ENCODE measurements at regions not wholly inside any gene's neighbourhood (a gene's known extent, or its start where the extent isn't known, plus 50 kb on each side); places are given as distances from the start of the nearest gene placed in this dataset.

DNA sequence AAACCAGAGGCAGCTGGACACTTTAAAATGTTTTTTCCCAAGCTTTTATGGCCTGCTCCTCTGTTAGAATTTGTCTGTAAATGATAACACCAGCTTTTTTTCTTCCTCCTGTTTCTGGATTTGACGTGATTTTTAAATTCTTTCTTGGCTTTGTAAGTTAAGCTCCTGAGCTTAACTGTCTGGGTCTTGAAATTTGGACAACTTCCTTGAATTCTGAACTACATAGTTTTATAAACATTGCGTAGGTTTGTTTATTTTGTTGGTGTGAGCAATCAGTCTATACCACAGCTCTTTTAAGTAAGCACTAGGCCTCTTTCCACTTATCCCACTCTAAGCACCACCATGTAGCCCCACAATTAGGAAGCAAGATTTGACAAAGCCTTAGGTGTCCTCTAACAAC, 144.4 kb upstream of the GUCY1A1 start:
- Mint-ChIP-seq H3K36me3 (no peaks in the 10 kb centered on the region), H3K9me3 (no peaks in the 10 kb centered on the region)

DNA sequence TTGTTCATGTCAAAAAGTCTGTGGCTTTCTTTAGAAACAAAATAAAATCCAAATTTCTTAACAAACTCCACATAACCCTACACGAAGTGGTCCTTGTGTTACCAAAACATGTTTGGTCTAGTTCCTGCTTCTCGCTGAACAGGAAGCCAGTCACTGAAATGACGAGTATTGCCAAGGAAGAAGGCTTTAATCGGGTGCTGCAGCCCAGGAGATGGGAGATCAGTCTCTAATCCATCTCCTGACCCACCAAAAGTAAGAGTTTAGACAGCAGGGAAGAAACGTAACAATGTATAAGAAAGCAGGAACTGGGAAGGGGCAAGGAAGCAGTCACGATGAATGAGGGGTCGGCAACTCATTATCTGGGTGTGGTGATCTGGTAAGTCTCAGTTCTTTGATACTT, 144.6 kb upstream of the MAP9 start:
- Mint-ChIP-seq H3K4me1 (no peaks in the 10 kb centered on the region), H3K36me3 (no peaks in the 10 kb centered on the region), H3K27me3 (peaks cover 2% of the 10 kb centered on the region), H3K27ac (no peak overlapping the region), H3K4me3 (no peak overlapping the region), H3K9me3 (no peaks in the 10 kb centered on the region)

More for the DNA sequence above, 144.4 kb upstream of the GUCY1A1 start:
- Mint-ChIP-seq H3K27ac (no peak overlapping the region), H3K27me3 (peaks cover 2% of the 10 kb centered on the region), H3K4me1 (no peaks in the 10 kb centered on the region), H3K4me3 (no peak overlapping the region)

DNA sequence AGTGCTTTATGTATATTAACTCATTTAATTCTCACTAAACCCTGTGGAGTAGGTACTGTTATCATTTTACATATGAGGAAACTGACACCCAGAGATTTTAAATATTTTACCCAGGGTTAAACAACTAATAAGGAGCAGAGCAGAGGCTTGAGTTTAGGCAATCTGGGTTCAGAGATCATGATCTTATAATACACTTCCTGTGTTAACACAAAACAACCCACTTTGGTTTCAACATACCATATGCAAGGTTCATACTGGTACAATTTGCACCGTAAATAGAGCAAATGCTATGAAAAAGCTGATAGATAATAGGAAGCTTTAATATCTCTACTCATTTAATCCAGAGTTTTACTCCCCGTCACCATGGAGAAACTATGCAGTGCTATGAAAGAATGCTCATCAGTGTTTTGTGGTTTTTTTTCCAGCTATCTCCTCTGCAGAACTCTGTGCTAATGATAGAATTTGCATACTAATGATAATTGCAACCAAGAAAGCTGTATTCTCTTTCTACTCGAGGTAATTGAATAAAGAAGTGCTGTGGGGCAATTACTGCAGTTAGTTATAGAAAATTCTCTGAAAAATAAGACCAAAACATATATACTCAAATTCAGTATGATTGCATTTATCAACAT, 138.8 kb upstream of the MAP9 start:
- Mint-ChIP-seq H3K27ac (no peak overlapping the region), H3K27me3 (peaks cover 4% of the 10 kb centered on the region), H3K4me3 (no peak overlapping the region), H3K36me3 (no peaks in the 10 kb centered on the region), H3K9me3 (no peaks in the 10 kb centered on the region), H3K4me1 (no peaks in the 10 kb centered on the region)

DNA sequence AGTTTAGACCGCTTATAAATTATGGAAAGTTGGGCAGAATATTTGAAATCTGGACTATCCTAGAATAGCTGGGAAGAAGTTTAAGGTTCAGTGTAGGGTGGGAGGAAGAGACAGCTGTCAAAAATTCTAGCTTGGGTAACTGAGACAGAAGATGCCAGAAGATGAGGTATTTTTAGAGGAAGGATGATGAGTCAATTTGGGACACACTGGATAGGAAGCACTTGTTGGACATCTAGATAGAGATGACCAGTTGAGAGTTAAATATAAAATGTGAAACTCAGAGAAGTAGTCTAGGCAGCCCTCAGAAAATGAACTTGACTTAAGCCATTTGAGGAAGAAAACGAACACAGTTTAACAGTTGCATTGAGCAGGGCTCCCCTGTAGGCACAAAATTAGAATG, 137.9 kb upstream of the MAP9 start:
- Mint-ChIP-seq H3K4me1 (no peaks in the 10 kb centered on the region), H3K36me3 (no peaks in the 10 kb centered on the region), H3K9me3 (no peaks in the 10 kb centered on the region), H3K27ac (no peak overlapping the region), H3K27me3 (peaks cover 4% of the 10 kb centered on the region), H3K4me3 (no peak overlapping the region)

DNA sequence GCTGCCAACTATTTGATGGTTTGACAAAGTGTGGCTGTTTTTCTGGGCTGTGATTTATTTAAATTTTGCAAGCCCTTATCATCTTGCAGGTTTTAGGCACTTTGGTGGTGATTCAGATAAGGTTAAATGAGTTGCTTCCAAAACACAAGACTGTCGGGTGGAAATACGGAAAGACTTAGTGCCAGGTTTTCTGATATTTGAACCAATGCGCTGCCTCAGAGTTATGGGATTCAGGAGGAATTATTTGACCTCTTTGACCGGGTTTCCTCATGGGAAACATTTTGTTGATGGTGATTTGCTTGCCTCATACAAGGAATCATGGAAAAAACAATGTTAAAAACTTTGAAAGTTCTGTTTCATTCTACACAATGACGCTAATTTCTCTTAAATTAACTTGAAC, 136.1 kb upstream of the MAP9 start:
- H3K4me3 Mint-ChIP-seq, result no peak overlapping the region
- H3K27ac Mint-ChIP-seq, result no peak overlapping the region
- no peaks in the 10 kb centered on the region for H3K4me1 Mint-ChIP-seq
- peaks cover 4% of the 10 kb centered on the region for H3K27me3 Mint-ChIP-seq
- no peaks in the 10 kb centered on the region for H3K9me3 Mint-ChIP-seq
- H3K36me3 Mint-ChIP-seq, result no peaks in the 10 kb centered on the region

DNA sequence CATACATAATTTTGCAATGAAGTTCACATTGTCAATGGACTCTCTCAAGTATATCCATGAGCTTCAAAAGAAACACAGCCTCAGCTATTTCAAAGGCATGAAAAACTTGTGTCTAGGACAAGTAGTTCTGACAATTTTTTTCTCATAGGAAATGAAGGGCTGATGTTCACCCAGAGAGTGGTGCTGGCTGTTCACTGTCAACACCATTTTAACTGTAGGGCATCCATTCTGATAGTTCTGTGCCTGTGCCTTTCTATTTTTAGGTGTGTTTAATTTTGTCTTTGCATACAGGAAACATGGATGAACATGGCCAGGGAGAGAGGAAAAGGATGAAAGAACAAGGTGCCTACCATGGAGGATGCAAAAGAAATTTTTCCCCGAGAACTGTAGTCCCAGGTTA, 135.3 kb upstream of the MAP9 start:
- Mint-ChIP-seq H3K27ac (no peak overlapping the region), H3K9me3 (no peaks in the 10 kb centered on the region), H3K27me3 (peaks cover 3% of the 10 kb centered on the region), H3K36me3 (no peaks in the 10 kb centered on the region), H3K4me1 (no peaks in the 10 kb centered on the region), H3K4me3 (no peak overlapping the region)

DNA sequence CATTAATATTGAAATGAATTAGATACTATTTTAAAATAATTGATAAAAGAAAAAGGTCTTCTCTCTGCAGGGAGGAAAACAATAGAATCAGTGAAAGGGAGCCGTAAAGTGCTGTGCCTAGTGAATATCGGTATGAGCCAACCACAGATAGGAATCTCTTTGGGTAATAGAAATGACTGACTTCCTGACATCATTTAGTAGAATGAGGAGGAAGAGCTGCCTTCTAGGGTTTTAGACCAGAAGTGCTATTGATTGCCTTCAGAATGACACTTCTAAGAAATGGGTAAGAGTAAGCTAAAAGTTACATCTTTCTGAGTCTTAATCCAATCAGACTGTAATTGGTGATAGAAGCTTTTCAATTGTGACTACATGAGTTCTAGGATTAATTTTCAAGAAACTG, 134.0 kb upstream of the MAP9 start:
- Mint-ChIP-seq H3K4me3 (no peak overlapping the region), H3K36me3 (no peaks in the 10 kb centered on the region), H3K4me1 (no peaks in the 10 kb centered on the region), H3K9me3 (no peaks in the 10 kb centered on the region), H3K27me3 (peaks cover 3% of the 10 kb centered on the region), H3K27ac (no peak overlapping the region)

DNA sequence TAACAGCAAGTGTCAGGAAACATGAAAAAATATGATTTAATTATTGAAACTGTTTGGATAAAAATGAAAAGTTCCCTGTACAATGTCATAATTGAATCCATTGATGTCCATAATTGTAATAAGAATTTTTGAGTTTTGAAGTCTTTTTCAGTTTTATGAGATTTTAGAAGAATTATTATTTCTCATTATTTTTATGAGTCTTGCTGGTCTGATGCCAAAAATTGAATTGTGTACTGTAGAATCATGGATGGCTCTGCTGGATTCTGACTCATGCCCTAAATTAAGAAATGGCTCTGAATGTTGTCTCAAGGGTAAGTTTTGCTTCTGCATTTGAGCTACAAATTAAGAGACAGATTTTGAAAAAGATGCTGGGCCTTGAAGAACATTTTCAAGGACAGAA, 132.8 kb upstream of the MAP9 start:
- H3K36me3 Mint-ChIP-seq, result no peaks in the 10 kb centered on the region
- no peak overlapping the region for H3K4me3 Mint-ChIP-seq
- H3K4me1 Mint-ChIP-seq, result no peaks in the 10 kb centered on the region
- H3K9me3 Mint-ChIP-seq, result no peaks in the 10 kb centered on the region
- H3K27me3 Mint-ChIP-seq, result peaks cover 2% of the 10 kb centered on the region
- H3K27ac Mint-ChIP-seq, result no peak overlapping the region

DNA sequence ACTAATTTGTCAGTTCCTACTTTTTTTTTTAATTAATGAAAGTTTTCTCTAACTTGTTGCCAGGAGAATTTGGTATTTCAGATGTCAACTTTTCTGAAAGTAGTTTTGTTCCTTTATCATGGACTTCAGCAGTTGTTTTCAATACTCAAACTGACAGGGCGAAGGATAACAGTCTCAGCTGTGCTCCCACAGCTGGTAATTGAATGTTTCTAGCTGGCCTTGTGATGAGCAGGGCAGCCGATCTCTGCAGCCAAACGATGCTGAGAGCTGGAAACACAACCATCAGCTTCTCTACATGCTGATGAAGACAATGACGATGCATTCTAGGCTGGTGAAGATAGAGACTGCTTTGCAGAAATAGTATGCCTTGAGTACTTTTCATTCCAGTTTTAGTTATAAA, 130.0 kb upstream of the MAP9 start:
- H3K9me3 Mint-ChIP-seq, result no peaks in the 10 kb centered on the region
- H3K4me1 Mint-ChIP-seq, result no peaks in the 10 kb centered on the region
- no peak overlapping the region for H3K4me3 Mint-ChIP-seq
- H3K27ac Mint-ChIP-seq, result no peak overlapping the region
- H3K27me3 Mint-ChIP-seq, result peaks cover 2% of the 10 kb centered on the region
- H3K36me3 Mint-ChIP-seq, result no peaks in the 10 kb centered on the region

DNA sequence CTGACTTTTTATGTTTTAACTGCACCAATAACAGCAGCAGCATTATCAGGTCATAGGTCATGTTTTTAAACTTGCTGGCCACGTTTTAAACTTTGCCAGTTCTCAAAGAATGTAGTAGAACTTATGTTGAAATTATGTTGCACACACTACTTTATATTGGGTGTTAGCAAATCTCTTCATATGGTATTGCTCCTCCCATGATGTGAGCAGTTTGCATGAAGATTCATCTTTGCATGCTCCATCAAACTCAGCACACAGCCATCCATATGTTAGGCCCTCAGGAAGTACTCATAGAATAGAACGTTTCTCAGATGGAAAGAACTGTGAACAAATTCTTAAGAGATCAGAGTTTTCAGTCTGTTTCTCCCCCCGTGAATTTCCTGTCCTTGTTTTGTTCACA, 128.6 kb upstream of the MAP9 start:
- H3K27me3 Mint-ChIP-seq, result no peaks in the 10 kb centered on the region
- no peak overlapping the region for H3K27ac Mint-ChIP-seq
- no peaks in the 10 kb centered on the region for H3K9me3 Mint-ChIP-seq
- no peaks in the 10 kb centered on the region for H3K4me1 Mint-ChIP-seq
- H3K36me3 Mint-ChIP-seq, result no peaks in the 10 kb centered on the region
- no peak overlapping the region for H3K4me3 Mint-ChIP-seq

DNA sequence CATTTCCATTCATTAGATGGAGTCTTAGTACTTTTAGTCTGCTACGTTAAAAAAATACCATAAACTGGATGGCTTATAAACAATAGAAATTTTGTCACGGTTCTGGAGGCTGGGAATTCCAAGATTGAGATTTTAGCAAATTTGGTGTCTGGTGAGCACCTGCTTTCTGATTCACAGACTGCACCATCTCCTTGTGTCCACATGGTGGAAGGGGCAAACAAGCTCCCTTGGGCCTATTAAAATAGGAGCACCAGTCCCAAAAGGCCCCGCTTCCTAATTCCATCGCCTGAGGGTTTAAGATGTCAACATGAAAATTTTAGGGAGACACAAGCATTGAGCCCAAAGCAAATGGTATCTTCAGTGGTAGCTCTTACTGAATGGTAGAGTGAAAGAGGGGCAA, 120.5 kb upstream of the MAP9 start:
- Mint-ChIP-seq H3K9me3 (no peaks in the 10 kb centered on the region), H3K36me3 (no peaks in the 10 kb centered on the region), H3K27ac (no peak overlapping the region), H3K4me1 (no peaks in the 10 kb centered on the region), H3K27me3 (peaks cover 3% of the 10 kb centered on the region), H3K4me3 (no peak overlapping the region)

DNA sequence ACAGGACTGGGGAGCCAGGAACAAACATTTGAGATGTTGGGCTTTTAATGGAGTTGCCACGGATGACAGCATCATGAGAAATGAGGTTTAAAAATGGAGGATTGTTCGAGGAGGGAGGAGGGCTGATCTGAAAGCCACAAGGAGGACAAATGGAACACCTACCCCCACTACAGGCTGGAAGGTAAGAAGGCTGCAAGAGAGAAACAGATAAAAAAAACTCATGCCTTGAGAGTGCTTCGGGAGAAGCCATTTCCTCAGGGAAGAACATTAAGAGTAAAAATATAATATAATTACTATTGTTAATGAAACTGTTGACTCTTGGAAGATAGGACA, 119.5 kb upstream of the MAP9 start:
- Mint-ChIP-seq H3K9me3 (no peaks in the 10 kb centered on the region), H3K27ac (no peak overlapping the region), H3K36me3 (no peaks in the 10 kb centered on the region), H3K4me1 (no peaks in the 10 kb centered on the region), H3K4me3 (no peak overlapping the region), H3K27me3 (peaks cover 3% of the 10 kb centered on the region)

DNA sequence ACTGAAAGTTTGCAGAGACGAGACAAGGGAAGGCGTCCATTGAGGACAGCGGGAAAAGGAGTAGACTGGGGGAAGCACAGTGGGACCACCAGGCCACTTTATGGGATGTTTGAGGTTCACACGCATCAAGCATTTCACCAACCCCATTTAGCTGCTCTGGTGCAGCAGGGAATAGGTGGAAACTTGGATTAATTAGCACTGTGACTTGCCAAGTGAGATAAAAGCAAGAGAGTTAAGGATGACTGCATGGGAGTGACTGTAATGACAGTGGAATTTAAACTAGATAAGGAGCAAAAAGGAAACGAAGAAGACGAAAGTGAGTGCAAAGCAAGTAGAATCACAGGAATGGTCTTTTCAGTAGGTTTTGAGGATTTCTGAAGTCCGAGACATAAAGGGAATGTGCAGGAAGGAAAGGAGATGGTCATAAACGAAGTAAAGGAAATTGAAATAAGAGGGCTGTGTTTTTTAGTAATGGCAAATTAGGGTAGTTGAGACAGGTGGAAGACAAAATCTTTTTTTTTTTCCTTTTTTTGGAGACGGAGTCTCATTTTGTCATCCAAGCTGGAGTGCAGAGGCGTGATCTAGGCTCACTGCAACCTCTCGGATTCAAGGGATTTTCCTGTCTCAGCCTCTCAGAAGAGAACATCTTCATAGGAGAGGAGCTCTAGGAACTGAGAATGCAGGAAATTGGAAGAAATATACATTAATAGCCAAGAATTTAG, 119.0 kb upstream of the MAP9 start:
- H3K36me3 Mint-ChIP-seq, result no peaks in the 10 kb centered on the region
- no peaks in the 10 kb centered on the region for H3K9me3 Mint-ChIP-seq
- no peaks in the 10 kb centered on the region for H3K4me1 Mint-ChIP-seq
- H3K4me3 Mint-ChIP-seq, result no peak overlapping the region
- H3K27ac Mint-ChIP-seq, result no peak overlapping the region
- H3K27me3 Mint-ChIP-seq, result peaks cover 3% of the 10 kb centered on the region

DNA sequence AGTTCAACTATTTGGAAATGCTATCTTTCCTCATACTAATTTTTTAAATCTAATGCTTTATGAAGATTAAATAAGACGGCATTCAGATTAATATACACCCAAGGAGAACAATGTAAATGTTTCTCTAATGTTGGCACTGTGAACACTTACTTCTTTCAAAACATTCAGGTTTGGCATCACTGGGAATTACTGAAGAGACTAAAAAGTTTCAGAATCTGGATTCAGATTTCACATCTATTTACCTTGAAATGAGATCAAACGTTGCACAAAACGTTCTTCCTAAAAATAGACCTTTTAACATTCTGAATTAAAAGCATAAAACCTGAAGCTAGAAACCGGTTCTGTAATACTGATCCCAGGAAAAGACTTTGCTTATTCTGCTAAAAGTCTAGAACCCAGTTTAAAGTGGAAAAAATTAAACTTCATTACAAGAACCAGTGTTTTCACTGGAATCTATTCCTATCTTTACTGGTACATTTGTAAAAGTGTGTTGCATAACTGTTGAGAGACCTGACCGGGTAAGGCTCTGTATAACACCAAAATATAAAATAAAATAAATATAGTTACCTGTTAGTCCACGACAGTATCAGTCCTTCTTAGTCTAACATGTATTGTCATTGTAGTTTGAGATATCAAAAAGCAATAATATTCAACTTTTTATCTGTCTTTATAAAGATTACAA, 117.4 kb upstream of the MAP9 start:
- Mint-ChIP-seq H3K27ac (no peak overlapping the region), H3K27me3 (peaks cover 3% of the 10 kb centered on the region), H3K9me3 (no peaks in the 10 kb centered on the region), H3K36me3 (no peaks in the 10 kb centered on the region), H3K4me1 (no peaks in the 10 kb centered on the region), H3K4me3 (no peak overlapping the region)

DNA sequence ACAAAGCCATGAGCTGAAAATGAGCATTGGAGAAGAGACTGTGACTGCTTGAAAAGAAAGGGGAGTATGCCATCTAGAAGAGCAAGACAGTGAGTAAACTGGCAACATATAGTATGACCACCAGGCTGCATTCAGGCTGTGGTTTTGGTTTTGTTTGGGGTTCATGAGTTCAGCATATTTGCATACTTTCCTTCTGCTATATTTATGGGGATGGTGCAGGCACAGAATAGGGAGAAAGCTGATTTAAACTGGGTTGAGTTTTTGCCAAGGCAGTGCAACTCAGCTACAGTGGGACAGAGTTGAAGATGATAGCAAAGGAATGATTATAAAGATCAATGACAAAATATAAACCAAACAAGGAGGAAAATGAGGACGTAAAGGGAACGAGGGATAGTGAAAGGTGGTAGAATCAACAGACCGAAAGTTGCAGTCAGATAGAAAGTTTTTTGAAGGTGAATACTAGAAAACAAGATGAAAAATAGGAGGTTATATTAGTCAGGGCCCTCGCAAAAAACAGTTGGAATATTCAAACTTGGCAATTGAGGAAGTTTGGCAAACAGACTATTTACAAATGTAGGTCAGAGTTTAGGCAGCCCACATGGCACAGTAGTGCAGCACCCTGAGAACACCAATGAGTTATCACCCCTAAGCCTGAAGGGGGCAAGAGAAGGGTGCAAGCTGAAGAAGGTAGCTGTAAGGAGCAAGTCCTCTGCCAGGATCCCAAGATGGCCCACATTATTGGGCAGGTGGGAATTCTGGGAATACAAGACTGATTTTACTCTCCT, 114.8 kb upstream of the MAP9 start:
- H3K27me3 Mint-ChIP-seq, result peaks cover 3% of the 10 kb centered on the region
- H3K27ac Mint-ChIP-seq, result no peak overlapping the region
- no peaks in the 10 kb centered on the region for H3K4me1 Mint-ChIP-seq
- no peaks in the 10 kb centered on the region for H3K9me3 Mint-ChIP-seq
- no peak overlapping the region for H3K4me3 Mint-ChIP-seq
- no peaks in the 10 kb centered on the region for H3K36me3 Mint-ChIP-seq

DNA sequence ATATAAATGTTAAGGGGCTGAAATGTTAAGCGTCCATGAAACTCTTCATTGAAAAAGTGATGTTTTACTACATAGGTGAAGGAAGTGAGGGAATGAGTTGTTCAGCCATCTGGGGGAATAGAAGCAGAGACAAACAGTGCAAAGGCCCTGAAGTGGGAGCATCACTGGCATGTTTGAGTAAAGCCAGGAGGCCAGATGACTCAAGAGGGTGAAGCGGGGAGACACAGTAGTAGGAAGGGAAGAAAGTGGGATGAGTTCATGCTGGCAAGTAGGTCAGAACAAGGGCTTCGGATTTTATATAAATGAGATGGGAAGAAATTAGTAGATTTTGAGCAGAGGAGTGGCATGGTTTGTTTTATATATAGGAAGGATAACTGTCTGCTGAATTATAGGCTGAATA, 112.5 kb upstream of the MAP9 start:
- Mint-ChIP-seq H3K4me1 (no peaks in the 10 kb centered on the region), H3K9me3 (no peaks in the 10 kb centered on the region), H3K36me3 (no peaks in the 10 kb centered on the region), H3K4me3 (no peak overlapping the region), H3K27me3 (peaks cover 3% of the 10 kb centered on the region), H3K27ac (no peak overlapping the region)
